HG03025 (cell line): ENCODE measurements at regions not wholly inside any gene's neighbourhood (a gene's known extent, or its start where the extent isn't known, plus 50 kb on each side); places are given as distances from the start of the nearest gene placed in this dataset.

ENCODE experiments used
- ATAC-seq: cut with Tn5 transposase; IDR thresholded peaks from one replicate; pipeline ENCODE4 v1.9.1; 2021; ENCODE audit warnings: mild to moderate bottlenecking, moderate library complexity; ENCODE audit not compliant: unreplicated experiment, low FRiP score

- ATAC-seq: no peak
Observed at GRCh38 chr6:145442110-145442509, 293.2 kb downstream of the EPM2A start.

- no peak for ATAC-seq
Observed at GRCh38 chr6:145445674-145446073, 289.6 kb downstream of the EPM2A start.

- no peak for ATAC-seq
Observed at GRCh38 chr6:145451029-145451428, 284.3 kb downstream of the EPM2A start.

- ATAC-seq: no peak
Observed at GRCh38 chr6:145453376-145453775, 281.9 kb downstream of the EPM2A start.

- ATAC-seq: no peak
Observed at GRCh38 chr6:145454006-145454405, 281.3 kb downstream of the EPM2A start.

- no peak for ATAC-seq
Observed at GRCh38 chr6:145457556-145457955, 277.8 kb downstream of the EPM2A start.

GRCh38 chr6:145468534-145468933 lies 266.8 kb downstream of the EPM2A start:
- no peak for ATAC-seq

GRCh38 chr6:145469021-145469420 lies 266.3 kb downstream of the EPM2A start:
- no peak for ATAC-seq

GRCh38 chr6:145475794-145476396 lies 259.4 kb downstream of the EPM2A start:
- no peak for ATAC-seq

- ATAC-seq: no peak
Observed at GRCh38 chr6:145480024-145480423, 255.3 kb downstream of the EPM2A start.

- ATAC-seq: no peak
Observed at GRCh38 chr6:145483191-145483996, 251.9 kb downstream of the EPM2A start.

- no peak for ATAC-seq
Observed at GRCh38 chr6:145485288-145485687, 250.0 kb downstream of the EPM2A start.

GRCh38 chr6:145486306-145486705 lies 249.0 kb downstream of the EPM2A start:
- ATAC-seq: no peak

GRCh38 chr6:145489583-145489982 lies 245.7 kb downstream of the EPM2A start:
- ATAC-seq: no peak

GRCh38 chr6:145490068-145490467 lies 245.3 kb downstream of the EPM2A start:
- no peak for ATAC-seq

- no peak for ATAC-seq
Observed at GRCh38 chr6:145491126-145491525, 244.2 kb downstream of the EPM2A start.

GRCh38 chr6:145497006-145497405 lies 238.3 kb downstream of the EPM2A start:
- ATAC-seq: no peak

GRCh38 chr6:145498425-145498824 lies 236.9 kb downstream of the EPM2A start:
- no peak for ATAC-seq

GRCh38 chr6:145502416-145502815 lies 232.9 kb downstream of the EPM2A start:
- ATAC-seq: no peak

- no peak for ATAC-seq
Observed at GRCh38 chr6:145506136-145506535, 229.2 kb downstream of the EPM2A start.

- no peak for ATAC-seq
Observed at GRCh38 chr6:145506565-145506964, 228.8 kb downstream of the EPM2A start.

- ATAC-seq: no peak
Observed at GRCh38 chr6:145507239-145507638, 228.1 kb downstream of the EPM2A start.
